HG03280 (cell line): ENCODE measurements at regions not wholly inside any gene's neighbourhood (a gene's known extent, or its start where the extent isn't known, plus 50 kb on each side); places are given as distances from the start of the nearest gene placed in this dataset.

Experiments
- ATAC-seq: cut with Tn5 transposase; IDR thresholded peaks from one replicate; pipeline ENCODE4 v1.9.1; 2021; ENCODE audit warnings: mild to moderate bottlenecking, moderate library complexity; ENCODE audit not compliant: unreplicated experiment

DNA sequence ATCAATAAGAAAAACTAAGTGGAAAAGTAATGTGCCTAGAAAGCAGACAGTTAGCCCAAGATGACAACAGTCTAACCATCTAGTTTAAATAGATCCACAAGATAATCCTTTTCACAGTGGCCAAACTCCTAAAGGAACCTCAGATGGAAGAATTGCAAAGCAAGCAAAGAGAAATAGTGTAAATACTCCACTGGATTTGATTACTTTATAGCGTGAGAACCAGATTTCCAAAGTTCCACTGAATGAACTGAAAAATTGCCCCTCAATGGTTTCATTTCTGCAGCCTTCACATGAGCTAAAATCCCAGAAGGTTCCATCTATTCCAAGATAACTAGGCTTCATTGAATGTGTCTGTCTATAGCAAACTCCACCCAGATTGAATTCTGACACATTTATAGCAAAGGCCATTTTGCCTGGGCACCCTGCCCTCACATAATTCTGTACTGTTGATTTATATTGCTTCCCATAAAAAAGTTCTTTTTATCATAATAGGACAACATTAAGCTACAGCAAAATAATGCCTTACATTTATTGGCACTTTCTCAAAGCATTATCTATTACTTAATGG lies 129.7 kb upstream of the THBS1 start:
- no peak for ATAC-seq

DNA sequence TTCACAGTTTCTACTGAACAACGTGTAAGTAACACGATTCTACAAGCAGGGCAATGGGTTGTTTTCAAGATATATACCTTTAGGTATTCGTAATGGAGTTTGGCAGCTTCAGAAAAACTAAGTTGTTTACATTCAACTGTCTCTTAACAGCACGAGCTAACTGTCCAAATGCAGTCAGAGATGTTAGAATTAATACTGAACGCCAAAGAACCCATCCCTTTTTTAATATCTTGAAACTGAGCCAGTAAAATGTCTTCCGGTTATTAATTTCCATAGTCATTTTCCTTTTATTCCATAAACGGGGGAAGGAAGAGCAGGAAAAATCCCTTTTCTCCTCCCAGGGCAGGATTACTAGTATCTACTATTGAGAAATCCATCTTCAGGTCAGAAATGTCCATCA lies 129.0 kb upstream of the THBS1 start:
- no peak for ATAC-seq

DNA sequence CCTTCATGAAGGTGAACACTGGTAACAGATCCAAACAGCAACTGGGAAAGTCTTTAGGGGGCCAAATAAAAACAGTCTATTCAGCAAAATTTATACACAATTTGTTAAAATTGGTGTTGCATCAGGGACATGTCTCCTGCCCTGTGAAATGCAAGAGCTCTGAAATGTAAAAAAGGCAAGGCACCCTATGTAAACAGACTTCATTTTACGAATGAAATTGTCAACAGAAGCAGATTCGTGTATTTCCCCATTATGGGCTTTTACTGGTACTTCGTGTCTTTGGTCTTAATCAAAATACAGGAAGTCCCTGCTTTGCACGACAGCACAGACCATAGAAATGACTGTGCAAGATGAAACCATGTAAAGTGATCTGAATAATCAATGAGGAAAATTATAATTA lies 127.3 kb upstream of the THBS1 start:
- no peak for ATAC-seq

DNA sequence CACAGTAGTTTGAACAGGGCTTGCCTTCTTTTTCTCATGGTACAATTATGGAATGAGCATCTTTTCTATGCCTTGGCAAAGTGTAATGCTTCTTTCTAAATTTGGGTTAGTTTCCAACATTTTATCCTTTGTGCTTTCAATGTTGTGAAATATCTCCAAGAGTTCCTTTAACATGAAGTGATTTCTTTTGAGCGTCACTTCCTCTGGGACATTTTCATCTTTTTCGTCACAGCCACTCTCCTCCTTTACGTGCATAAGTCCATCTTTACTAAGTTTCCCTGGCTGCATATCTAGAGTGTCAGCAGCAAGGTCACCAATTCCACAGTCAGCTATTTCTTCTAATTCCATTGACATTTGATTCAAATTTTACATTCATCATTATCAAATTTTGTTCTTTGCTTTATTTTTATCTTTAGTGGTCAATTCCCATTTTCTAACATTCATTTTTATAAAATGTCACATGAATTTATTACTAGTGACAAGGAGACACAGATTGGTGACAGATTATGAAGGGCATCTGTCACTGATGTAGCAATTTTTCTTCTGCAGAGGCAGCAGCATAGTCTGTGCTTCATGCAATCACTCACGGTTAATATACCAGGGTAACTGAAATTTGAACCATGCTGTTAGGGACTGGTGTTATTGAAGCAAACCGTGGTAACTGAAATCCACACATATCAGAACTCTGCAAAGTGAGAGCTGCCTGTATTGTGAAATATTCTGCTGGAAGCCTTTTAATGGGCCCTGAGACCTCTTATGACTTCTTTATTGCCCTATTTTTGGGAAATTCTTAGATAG lies 126.5 kb upstream of the THBS1 start:
- no peak for ATAC-seq

DNA sequence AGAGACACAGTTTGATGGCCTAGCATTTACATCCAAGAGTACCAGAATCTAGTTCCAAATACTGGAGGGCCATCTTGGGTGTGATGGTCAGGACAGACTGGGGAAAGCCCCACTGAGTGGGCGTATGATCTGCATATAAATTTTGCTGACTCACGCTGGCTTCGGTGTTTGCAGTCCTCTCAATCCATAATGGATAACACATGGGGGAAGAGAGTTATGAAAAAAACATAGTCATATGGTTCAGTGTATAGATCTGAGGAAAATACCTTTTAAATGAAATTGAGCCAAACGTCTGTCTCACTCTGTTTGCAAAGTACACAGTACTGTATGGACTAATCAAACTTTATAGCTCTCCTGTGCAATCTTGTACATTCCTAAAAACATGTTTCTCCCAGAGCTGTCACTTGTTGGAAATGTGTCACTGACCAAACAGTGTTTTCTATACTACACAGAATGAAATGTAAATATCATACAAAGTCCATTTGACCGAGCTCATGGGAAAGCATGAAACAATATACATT lies 125.3 kb upstream of the THBS1 start:
- no peak for ATAC-seq

DNA sequence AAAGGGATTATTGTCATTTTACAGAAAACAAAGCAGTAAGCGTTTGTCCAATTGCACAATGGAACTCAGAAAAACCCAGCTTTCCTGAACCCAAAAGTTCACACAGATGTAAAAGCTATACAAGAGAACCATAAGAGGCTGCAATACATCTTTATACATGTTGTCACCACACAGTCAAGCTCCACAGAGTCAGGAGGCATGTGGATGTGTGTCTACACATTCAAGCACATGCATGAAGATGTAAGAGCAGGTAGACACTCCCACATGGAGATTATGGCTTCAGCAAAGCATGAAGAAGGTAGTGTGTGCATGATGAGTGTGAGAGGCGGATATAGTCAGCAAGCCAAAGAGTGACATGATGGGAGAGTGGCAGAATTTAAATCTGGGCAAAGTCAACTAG lies 124.7 kb upstream of the THBS1 start:
- no peak for ATAC-seq

DNA sequence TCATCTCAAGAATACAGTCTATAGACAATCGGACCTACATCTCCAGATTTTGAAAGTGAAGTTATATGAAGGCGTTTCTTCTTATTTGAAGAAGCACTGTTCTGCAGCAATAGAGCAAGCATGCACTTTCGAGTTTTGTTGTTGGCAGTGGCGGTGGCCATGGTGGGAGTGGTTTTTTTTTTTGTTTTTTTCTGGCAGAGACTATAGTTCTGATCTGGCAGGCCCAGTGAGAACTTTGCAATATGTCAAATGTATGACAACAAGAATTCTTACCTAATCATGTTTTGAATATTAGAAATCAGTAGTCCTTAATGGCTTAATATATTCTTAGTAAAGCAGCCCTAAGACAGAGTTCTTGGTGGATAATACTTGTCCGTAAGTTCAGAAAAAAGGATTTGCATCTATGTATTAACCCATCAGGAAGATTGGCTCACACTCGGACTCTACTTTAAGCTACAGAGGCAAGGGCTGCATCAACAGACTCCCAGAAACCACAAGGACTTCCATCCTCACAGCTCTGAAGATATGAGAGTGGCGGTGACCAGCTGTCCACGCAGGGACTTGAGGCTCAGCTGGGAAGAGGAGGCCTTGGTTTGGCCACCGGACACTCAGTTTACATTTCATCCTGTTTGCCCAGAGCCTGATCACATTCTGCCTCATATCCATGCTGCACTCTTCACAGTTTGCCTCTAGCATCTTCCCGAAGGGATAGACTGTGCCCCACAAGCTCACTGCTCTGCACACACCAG lies 124.1 kb upstream of the THBS1 start:
- no peak for ATAC-seq

DNA sequence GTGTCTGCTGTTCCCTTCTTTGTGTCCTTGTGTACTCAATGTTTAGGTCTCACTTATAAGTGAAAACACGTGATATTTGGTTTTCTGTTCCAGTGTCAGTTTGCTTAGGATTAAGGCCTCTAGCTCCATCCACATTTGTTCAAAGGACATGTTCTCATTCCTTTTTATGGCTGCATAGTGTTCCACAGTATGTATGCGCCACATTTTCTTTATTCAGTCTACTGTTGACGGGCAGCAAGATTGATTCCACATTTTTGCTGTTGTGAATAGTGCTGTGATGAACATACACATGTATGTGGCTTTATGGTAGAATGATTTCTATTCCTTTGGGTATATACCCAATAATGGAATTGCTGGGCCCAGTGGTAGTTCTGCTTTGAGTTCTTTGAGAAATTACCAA lies 122.7 kb upstream of the THBS1 start:
- no peak for ATAC-seq

DNA sequence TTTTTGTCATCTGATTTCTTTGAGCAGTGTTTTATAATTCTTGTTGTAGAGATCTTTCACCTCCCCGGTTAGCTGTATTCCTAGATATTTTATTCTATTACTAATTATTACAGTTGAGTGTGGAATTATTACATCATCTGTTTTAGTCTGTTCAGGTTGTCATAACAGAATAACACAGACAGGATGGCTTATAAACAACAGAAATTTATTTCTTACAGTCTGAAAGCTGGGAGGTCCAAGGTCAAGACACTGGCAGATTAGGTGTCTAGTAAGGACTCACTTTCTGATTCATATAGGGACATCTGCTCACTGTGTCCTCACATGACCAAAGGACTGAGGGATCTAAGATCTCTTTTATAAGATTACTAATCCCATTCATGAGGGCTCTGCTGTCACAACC lies 121.3 kb upstream of the THBS1 start:
- ATAC-seq: no peak

DNA sequence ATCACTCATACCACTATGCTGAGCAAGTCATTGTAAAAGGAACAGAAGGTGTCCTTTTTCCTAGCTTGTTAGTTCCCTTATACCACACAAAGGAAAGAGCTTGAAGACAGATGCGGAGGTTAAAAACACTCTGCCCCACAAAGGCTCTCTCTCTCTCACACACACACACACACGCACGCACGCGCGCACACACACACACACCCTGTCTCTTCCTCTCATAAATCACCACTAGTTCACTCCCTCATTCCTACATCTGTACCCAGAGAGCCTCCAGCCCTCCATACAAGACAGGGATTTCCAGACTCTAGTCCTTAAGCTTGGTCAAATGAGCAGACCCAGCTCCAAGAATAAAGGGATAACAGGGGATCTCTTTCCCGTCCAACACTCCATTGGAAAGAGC lies 120.1 kb upstream of the THBS1 start:
- ATAC-seq: no peak

DNA sequence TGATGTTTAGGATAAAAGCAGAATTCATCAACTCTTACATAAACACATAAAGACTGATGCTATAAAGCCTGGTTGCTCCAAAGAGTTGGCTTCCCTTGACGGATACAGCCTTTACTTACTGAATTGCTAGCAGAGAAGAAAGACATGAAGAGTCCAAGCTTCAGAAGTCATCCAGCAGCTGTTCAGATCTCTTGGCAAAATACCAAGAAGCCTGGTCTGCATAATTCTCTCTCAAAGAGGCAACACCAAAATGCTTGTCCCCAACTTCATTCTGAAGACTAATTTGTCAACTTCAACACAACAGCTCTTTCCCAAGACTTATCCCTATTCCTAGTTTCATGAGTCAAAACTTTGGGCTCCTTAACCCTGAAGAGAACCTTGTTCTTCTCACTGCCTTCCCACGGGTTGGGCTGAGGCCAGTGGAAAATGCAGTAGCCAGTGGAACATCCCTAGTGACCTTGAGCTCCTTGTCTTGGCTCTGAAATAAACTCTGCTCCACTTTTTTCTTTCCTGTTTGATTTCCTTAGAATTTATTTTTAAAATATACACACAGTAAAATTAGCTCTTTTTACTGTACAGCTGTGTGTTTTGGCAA lies 119.2 kb upstream of the THBS1 start:
- ATAC-seq: no peak

DNA sequence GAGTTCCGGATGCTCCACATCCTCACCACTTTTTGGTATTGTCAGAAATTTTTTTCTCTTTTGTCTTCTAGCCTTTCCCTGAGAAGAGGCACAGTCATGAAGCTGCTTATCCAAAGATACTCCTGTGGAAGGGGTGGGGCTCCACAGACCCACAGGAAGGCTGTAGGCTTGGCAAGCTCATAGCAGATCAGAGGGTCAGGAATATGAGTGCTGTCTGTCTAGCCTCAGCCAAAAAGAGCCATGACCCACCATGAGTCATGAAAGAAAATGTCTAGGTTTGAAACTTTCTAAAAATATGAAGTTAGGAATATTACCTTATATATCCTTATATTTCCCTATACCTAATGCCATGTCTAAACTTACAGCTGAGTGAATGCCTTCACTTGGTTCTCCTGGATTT lies 118.2 kb upstream of the THBS1 start:
- no peak for ATAC-seq

DNA sequence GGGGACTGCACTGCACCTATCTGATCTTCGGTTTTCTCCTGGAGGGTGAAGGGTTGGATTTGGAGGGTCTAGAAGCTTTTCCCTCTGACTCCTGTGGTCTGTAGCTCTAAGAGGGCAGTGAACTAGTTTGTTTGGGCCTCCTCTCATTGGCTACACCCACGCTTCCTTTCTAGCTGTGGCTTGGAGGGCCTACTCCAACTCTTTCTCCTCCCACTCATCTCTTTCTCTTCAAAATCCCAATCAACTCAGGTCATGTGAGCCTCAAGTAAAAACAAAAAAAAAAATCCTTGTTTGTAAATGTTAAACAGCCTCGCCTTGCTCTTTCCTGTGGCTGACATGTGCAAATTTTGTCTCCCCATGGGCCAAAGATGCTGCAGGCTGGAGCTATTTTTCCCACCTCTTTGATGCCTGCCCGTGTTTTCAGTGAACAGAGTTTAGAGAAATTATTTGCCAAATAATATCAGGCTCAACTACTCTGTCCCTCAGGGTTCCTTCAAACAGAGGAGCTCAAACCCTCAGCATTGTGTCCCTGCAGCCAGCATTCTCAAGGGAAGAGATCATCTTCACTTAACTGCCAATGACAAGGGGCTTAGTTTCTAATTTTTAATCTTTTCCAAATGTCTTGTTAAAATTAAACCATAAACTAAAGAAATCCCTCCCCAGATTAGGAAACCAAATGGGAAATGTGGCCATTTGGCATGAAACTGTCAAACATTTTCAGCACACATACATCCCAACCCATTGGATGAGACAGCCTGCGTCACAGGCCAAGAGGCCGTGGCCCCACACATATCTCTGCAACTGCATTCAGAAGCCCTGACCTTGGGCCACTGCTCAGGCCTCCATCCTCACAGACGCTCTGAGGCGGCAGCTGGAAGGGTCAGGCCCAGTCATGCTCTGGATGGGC lies 114.8 kb upstream of the THBS1 start:
- no peak for ATAC-seq

DNA sequence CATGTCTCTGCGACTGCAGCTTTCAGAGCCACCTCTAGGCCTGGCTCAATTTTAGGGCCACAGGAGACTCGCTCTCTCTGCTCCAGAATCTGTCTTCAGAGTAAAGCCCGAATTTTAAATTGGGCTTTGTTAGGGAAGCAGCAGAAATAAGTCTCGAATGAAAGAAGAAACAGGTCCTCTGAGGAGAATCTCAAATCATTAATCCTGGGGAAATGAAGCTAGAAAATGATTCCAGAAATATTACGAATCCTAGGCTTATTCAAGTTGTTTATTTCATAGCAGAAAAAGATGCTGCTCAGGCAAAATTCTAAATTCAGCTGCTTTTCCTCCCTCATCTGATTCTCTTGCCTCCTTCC lies 114.2 kb upstream of the THBS1 start:
- no peak for ATAC-seq

DNA sequence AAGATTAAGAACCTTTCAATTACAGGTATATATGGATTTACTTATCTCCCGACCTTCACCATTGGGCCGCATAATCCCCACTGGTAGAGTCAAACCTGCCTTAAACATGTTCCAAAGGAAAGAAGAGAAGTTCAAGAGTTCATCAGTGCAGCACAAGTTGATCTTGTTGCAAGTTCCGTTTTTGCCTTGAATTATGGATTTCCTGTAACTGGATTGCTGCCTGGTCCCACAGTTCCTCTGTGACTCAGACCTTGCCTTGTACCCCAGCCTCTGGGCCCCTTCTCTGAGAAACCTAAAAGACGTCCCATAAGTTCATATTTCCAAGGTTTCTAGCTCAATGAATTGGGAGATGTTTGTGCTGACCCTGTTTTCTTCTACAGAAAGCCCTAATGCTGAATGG lies 112.5 kb upstream of the THBS1 start:
- ATAC-seq: no peak

DNA sequence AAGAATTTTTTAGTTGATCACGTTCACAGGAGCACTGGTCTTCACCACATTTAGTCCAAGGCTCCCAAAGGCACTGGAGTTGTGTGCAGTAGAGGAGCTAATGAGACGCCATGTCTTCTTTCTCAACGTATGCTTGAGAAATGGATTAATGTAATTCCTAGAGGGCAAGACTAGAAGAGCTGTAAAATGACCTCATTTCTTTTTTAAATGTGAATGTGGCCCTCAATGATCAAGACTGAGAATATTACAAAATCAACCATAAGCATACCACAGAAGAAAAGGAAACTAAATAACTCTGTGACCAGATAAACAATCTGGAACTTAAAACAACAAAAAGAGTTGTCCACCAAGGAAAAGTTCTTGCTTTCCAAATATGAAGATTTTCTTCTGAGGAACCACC lies 112.1 kb upstream of the THBS1 start:
- no peak for ATAC-seq

DNA sequence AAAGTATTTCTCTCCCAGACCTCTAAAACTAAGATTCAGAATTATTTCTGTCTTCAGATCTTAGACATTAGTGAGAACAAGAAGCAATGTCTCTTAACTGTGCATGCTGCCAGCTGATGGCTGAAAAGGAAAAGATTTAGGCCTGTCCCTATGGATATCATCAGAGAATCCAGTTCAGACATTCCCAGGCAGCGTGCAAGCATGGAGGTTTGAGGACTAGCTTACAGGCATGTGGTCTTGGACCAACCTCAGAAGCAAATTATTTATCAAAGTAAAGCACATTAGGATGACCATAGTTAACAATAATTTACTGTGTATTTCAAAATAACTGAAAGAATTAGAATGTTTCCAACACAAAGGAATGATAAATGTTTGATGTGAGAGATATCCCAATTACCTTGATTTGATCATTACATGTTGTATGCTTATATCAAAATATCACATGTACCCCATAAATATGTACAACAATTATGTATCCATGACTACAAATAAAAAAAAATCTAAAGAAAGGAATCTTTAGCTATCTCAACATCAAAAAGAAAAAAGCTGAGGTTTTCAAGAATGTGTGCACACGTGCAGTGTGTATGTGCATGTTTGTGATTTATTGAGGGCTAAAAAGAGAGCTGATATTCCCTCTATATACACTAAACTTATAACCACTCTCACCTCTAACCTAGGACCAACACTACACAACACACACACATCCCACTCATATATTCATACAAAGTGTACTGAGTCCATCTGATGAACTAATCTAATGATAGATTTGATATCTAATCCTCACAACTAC lies 108.9 kb upstream of the THBS1 start:
- ATAC-seq: no peak

DNA sequence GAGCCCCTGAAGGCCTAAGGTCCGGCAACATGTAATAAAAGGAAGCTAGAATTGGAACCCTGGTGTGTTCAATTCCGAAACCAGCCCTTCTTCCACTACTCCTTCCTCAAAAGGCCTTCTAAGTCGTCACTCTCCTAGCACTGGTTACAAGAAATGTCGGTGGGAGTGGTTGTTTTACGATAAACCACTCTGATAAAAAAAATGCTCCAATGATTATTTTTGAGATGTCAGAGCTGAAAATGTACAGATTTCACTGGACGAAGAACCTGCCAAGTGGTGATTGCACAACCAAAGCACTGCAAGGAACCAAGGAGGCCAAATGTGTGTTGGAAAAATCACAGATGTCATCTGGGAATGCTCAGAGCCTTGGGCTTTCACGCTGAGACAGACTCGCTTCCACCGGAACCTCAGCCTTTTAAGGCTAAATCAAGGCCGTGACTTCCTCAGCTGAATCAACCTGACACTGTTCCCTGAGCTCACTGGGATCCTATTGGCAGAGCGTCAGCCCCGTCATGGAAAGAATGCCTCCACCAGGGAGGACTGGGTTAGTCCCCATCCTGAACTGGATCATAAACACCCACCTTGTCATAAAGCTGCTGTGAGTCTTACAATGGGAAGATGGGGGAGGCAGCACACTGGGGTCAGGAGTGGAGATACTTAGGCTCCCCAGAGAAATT lies 108.1 kb upstream of the THBS1 start:
- ATAC-seq: no peak

DNA sequence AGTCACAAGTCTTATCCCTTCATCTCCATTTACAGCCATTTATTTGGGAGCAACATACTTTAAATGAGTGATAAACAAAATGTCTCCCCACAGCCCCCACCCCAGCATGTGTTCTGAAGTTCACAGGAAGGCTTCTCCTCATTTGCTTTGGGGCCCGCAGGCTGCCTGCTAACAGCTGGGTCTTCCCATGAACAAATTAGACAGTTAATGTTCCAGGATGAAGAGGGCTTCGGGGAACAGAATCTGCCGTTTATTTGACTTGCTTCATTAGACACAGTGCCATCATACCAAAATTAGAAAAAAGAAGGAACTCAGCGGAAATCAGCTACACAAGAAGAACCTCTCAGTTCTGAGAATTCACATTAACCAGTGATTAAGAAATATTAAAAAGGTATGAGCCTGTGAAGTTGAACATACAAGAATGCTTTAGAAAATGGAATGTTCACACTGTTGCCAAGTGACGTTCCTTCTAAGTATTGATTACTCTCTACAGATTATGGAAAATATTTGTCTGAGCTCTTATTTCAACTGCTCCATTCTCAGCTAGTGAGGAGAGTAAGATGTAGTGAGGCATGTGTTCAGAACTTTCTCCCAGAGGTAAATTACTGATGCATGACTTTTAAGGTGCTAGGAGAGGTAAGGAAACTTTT lies 107.5 kb upstream of the THBS1 start:
- no peak for ATAC-seq
